K562 (cell line): ENCODE measurements at regions not wholly inside any gene's neighbourhood (a gene's known extent, or its start where the extent isn't known, plus 50 kb on each side); places are given as distances from the start of the nearest gene placed in this dataset.

Source experiments
- ATAC-seq: fragments of 200-7000 bp; cut with Tn5 transposase; 3 replicates; pipeline ENCODE4 v1.9.1; 2020; ENCODE audit warnings: moderate library complexity
- BruUV-seq: library from RNA; stranded (reverse); fragments of 400-500 nt; replicated peaks from 2 replicates; lab custom pipeline; 2021; lab: Mats Ljungman, UMichigan
- CTCF ChIA-PET: fragments of 300-600 bp; formaldehyde crosslinking; extraction: SDS; loops from one replicate; lab custom pipeline; 2021; ENCODE audit warnings: low intra/inter-chr PET ratio; lab: Yijun Ruan, JAX
- POLR2A ChIA-PET: fragments of 300-600, 350-650 bp; sonication (Branson Sonifier 250); formaldehyde crosslinking; extraction: SDS; loops from one replicate; lab custom pipeline; 2021; ENCODE audit warnings: antibody characterized with exemption, inconsistent platforms; lab: Yijun Ruan, JAX
- DNase-seq, 4 experiments: peaks; one replicate each; pipeline versions ENCODE4 v3.0.0 to v3.0.0-alpha.2; 2011 to 2018; ENCODE audit warnings: low spot score in 3 of 4, mixed read lengths in 3 of 4; ENCODE audit errors: extremely low read depth in 1 of 4
- FAIRE-seq: peaks from 2 replicates; lab custom pipeline; 2011; peaks lifted over from hg19 to GRCh38; lab: Jason Lieb, UNC
- H2AFZ ChIP-seq: 2 replicates; pipeline ENCODE4 v1.6.0; 2011; ENCODE audit warnings: low read depth, low read length, control low read depth, inconsistent platforms
- H3K27ac ChIP-seq: fragments of 200-600 bp; 3 replicates; pipeline ENCODE4 v1.8.0; 2011; ENCODE audit warnings: low read depth, mild to moderate bottlenecking, control low read depth, inconsistent platforms, low read length, moderate library complexity, mixed read lengths; ENCODE audit errors: extremely low read depth
- H3K27me3 ChIP-seq, 2 experiments: fragments of 300-600 bp in 1 of 2; 2 replicates in 1 of 2; 3 replicates in 1 of 2; pipeline versions ENCODE4 v1.6.0 to v1.8.0; 2011; ENCODE audit warnings: inconsistent platforms in 2 of 2, low read length in 2 of 2, mild to moderate bottlenecking in 1 of 2, mixed read lengths in 1 of 2, moderate library complexity in 1 of 2; ENCODE audit not compliant: control insufficient read depth in 2 of 2, insufficient read depth in 2 of 2
- H3K36me3 ChIP-seq: fragments of 300-600 bp; 3 replicates; pipeline ENCODE4 v1.8.0; 2011; ENCODE audit warnings: mild to moderate bottlenecking, low read length, inconsistent platforms; ENCODE audit not compliant: control insufficient read depth, insufficient read depth
- H3K4me1 ChIP-seq, 2 experiments: fragments of 200-600 bp in 1 of 2; replicated peaks in 1 of 2; 2 replicates in 1 of 2; 3 replicates in 1 of 2; pipeline versions ENCODE4 v1.5.1 to v1.8.0; 2011; ENCODE audit warnings: inconsistent platforms in 2 of 2, low read length in 2 of 2, mild to moderate bottlenecking in 1 of 2, mixed read lengths in 1 of 2, moderate library complexity in 1 of 2; ENCODE audit not compliant: control insufficient read depth in 2 of 2, insufficient read depth in 2 of 2
- H3K4me2 ChIP-seq: 2 replicates; pipeline ENCODE4 v1.6.1; 2011; ENCODE audit warnings: low read length, control low read depth, inconsistent platforms, mixed read lengths; ENCODE audit not compliant: insufficient read depth
- H3K4me3 ChIP-seq: fragments of 200-600 bp; sonication (generic), shearing (Covaris generic); 2 replicates; pipeline ENCODE4 v1.5.1; 2016; ENCODE audit warnings: control low read depth, inconsistent platforms
- H3K79me2 ChIP-seq: fragments of 200-600 bp; 3 replicates; pipeline ENCODE4 v1.8.0; 2011; ENCODE audit warnings: low read length, inconsistent platforms; ENCODE audit not compliant: control insufficient read depth, insufficient read depth
- H3K9ac ChIP-seq, 2 experiments: 2 replicates each; pipeline versions ENCODE4 v1.6.0 to v1.6.1; 2011; ENCODE audit warnings: low read depth in 2 of 2, low read length in 2 of 2, control low read depth in 1 of 2, inconsistent platforms in 1 of 2, mild to moderate bottlenecking in 1 of 2, mixed read lengths in 1 of 2; ENCODE audit not compliant: insufficient read depth in 1 of 2
- H3K9me1 ChIP-seq: one replicate; pipeline ENCODE4 v1.6.0; 2011; ENCODE audit warnings: inconsistent platforms, mild to moderate bottlenecking, low read length, moderate library complexity; ENCODE audit not compliant: control insufficient read depth, insufficient read depth
- H3K9me3 ChIP-seq: replicated peaks from 2 replicates; pipeline ENCODE4 v1.5.1; 2011; ENCODE audit warnings: low read depth, low read length, inconsistent platforms; ENCODE audit not compliant: control insufficient read depth, insufficient read depth
- H4K20me1 ChIP-seq: replicated peaks from 2 replicates; pipeline ENCODE4 v1.6.1; 2011; ENCODE audit warnings: low read length, inconsistent platforms, mixed read lengths; ENCODE audit not compliant: control insufficient read depth, insufficient read depth
- CCNT2 ChIP-seq: IDR thresholded peaks from 2 replicates; pipeline ENCODE4 v1.6.1; 2011; ENCODE audit warnings: borderline replicate concordance, low read depth, mild to moderate bottlenecking, moderate library complexity, mixed read lengths, low read length; ENCODE audit not compliant: insufficient read length; ENCODE audit errors: extremely low read depth
- CEBPZ ChIP-seq: fragments of 150-350 bp; IDR thresholded peaks from 2 replicates; pipeline ENCODE4 v1.6.1; 2014; ENCODE audit warnings: low read depth, mild to moderate bottlenecking, low read length, borderline replicate concordance
- E2F8 ChIP-seq: fragments of 450-650 bp; IDR thresholded peaks from 2 replicates; pipeline ENCODE4 v1.7.1; 2018; ENCODE audit warnings: mild to moderate bottlenecking, low read depth; ENCODE audit not compliant: partially characterized antibody
- HDAC8 ChIP-seq: fragments of 450-650 bp; IDR thresholded peaks from 2 replicates; pipeline ENCODE4 v1.6.1; 2016; ENCODE audit warnings: mild to moderate bottlenecking, missing genetic modification characterization, moderate library complexity, missing compliant biosample characterization
- MTF1 ChIP-seq: fragments of 250-450 bp; sonication (Bioruptor Pico); IDR thresholded peaks from 2 replicates; pipeline ENCODE4 v1.9.0; 2021; ENCODE audit warnings: moderate library complexity, mild to moderate bottlenecking, inconsistent platforms, borderline replicate concordance
- SAFB2 ChIP-seq: fragments of 200-400 bp; formaldehyde crosslinking; IDR thresholded peaks from 2 replicates; pipeline ENCODE4 v1.6.1; 2018; ENCODE audit warnings: borderline replicate concordance, low read length, low read depth, moderate library complexity; ENCODE audit not compliant: severe bottlenecking
- ZBTB9 ChIP-seq: fragments of 450-650 bp; formaldehyde crosslinking; IDR thresholded peaks from 2 replicates; pipeline ENCODE4 v1.4.0; 2020; ENCODE audit warnings: mild to moderate bottlenecking, moderate library complexity
- ZNF184 ChIP-seq: sonication (generic); formaldehyde crosslinking; IDR thresholded peaks from 2 replicates; pipeline ENCODE4 v1.5.0; 2020; ENCODE audit warnings: missing genetic modification reagents
- WGBS: fragments of 100-300 bp; shearing (Covaris generic); methylation state at CpG from one replicate; pipeline ENCODE4 v1.1.6; 2016; ENCODE audit warnings: low coverage, mixed read lengths; ENCODE audit not compliant: insufficient coverage; ENCODE audit errors: missing lambda C conversion rate; 5-methylcytosine and 5-hydroxymethylcytosine counted together
- in situ Hi-C: fragments of 300-500 bp; cut with MboI; formaldehyde crosslinking; loops from 4 replicates; pipeline ENCODE4 v1.15.0; 2018; ENCODE audit warnings: inconsistent platforms, mixed read lengths
- intact Hi-C: fragments of 100-400 bp; cut with micrococcal nuclease; formaldehyde crosslinking; loops from 2 replicates; pipeline ENCODE4 v1.14.2; 2022

- no peak for FAIRE-seq
- H3K27me3 ChIP-seq = no peaks in the 10 kb centered on the region
- ChIA-PET CTCF (no interaction called here), POLR2A (no interaction called here)
- H3K9me1 ChIP-seq = no peaks in the 10 kb centered on the region
- ATAC-seq = no peak
- WGBS = 0% methylated on average over 5 of the region's 5 CpGs
- H3K9me3 ChIP-seq = no peaks in the 10 kb centered on the region
- no peak overlapping the region for H3K4me3 ChIP-seq
- no peak overlapping the region for H3K27ac ChIP-seq
- H3K79me2 ChIP-seq = no peaks in the 10 kb centered on the region
- in situ Hi-C loops = no loop called here
- no peaks in the 10 kb centered on the region for H4K20me1 ChIP-seq
- H3K9ac ChIP-seq = no peak overlapping the region
- H2AFZ ChIP-seq = no peak overlapping the region
- no peaks in the 10 kb centered on the region for H3K4me1 ChIP-seq
- DNase-seq = no peak
- no TSS peak for BruUV-seq
- intact Hi-C loops = no loop called here
- no peaks in the 10 kb centered on the region for H3K36me3 ChIP-seq
- H3K4me2 ChIP-seq = no peak overlapping the region
- TF ChIP-seq ZBTB9 (CRISPR knock-in tag) (no peak), HDAC8 (no peak), CCNT2 (no peak), ZNF184 (CRISPR knock-in tag) (no peak), CEBPZ (no peak), SAFB2 (no peak), E2F8 (no peak), MTF1 (no peak)
These were observed 303.5 kb downstream of the IRX1 start for GRCh38 chr5:3899093-3899492.
